ENCODE measurements at regions not wholly inside any gene's neighbourhood (a gene's known extent, or its start where the extent isn't known, plus 50 kb on each side); places are given as distances from the start of the nearest gene placed in this dataset.

DNA sequence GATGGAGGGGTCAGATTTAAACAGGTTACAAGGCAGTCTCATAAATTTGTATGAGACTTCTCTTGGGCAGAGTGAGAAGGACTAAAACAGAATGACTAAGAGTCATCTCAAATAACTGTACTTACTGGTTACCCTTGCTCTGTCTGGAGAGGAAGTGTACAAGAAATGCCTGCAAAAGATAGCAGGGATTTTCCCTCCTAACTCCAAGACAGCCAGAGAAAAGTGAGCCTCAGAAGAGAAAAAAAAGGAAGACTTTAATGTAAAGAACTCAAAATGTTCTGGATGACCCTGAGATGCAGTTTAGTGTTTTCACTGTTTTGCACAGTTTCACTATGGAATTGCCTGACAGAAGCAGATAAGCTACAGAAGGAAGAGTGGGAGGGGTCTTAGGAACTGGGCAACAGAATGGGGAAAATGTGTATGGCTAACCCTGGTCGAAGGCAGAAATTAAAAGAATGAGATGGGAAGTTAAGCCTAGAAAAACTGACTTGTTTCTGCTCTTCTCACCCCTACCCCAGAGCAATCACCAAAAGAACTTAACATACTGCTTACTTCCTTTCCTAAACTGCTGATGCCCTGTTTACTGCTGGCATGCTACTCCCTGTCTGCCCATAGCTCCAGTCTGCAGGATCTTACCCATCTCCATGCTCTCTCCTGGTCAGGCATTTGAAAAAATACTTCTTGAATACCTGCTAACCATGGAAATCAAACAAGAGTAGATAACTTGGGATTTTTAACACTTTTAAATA lies 98.1 kb upstream of the MARCKS start:
- no peak overlapping the region for H3K4me3 Mint-ChIP-seq (ENCODE audit: unreplicated experiment)
- no peak overlapping the region for H3K4me2 ChIP-seq (ENCODE audit: low read length)
- H3K9ac ChIP-seq (ENCODE audit: low read length), result no peak overlapping the region
- FAIRE-seq, result no peak
- H2AFZ ChIP-seq (ENCODE audit: low read depth, low read length), result no peak overlapping the region
- no peaks in the 10 kb centered on the region for H3K36me3 ChIP-seq (ENCODE audit: insufficient read depth, low read length)
- H3K4me1 Mint-ChIP-seq (ENCODE audit: low read depth, unreplicated experiment), result peaks cover 19% of the 10 kb centered on the region
- H3K27me3 ChIP-seq (ENCODE audit: insufficient read depth, low read length), result no peaks in the 10 kb centered on the region
- H3K36me3 Mint-ChIP-seq (ENCODE audit: low read depth, unreplicated experiment), result no peaks in the 10 kb centered on the region
- H3K79me2 ChIP-seq (ENCODE audit: insufficient read depth, low read length), result no peaks in the 10 kb centered on the region
- H3K27ac Mint-ChIP-seq (ENCODE audit: unreplicated experiment), result no peak overlapping the region
- DNase-seq (ENCODE audit: low read depth), result no peak
- no peak overlapping the region for H3K4me3 ChIP-seq (ENCODE audit: insufficient read depth, low read depth, low read length)
- H3K27me3 Mint-ChIP-seq (ENCODE audit: low read depth, unreplicated experiment), result no peaks in the 10 kb centered on the region
- no peaks in the 10 kb centered on the region for H3K9me3 ChIP-seq (ENCODE audit: insufficient read depth, low read depth, low read length)
- no peaks in the 10 kb centered on the region for H3K9me3 Mint-ChIP-seq (ENCODE audit: unreplicated experiment)
- TF ChIP-seq, protein P1, sequence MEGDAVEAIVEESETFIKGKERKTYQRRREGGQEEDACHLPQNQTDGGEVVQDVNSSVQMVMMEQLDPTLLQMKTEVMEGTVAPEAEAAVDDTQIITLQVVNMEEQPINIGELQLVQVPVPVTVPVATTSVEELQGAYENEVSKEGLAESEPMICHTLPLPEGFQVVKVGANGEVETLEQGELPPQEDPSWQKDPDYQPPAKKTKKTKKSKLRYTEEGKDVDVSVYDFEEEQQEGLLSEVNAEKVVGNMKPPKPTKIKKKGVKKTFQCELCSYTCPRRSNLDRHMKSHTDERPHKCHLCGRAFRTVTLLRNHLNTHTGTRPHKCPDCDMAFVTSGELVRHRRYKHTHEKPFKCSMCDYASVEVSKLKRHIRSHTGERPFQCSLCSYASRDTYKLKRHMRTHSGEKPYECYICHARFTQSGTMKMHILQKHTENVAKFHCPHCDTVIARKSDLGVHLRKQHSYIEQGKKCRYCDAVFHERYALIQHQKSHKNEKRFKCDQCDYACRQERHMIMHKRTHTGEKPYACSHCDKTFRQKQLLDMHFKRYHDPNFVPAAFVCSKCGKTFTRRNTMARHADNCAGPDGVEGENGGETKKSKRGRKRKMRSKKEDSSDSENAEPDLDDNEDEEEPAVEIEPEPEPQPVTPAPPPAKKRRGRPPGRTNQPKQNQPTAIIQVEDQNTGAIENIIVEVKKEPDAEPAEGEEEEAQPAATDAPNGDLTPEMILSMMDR (IDR thresholded peaks at IDR 0.05; ENCODE audit: insufficient read depth, low read depth, low read length), result no peak
- no peak for TF ChIP-seq EZH2 (IDR thresholded peaks at IDR 0.05; ENCODE audit: insufficient read depth, low read length)
- no peak overlapping the region for H3K27ac ChIP-seq (ENCODE audit: low read depth, low read length)
- H3K4me1 ChIP-seq (ENCODE audit: insufficient read depth, low read length), result peaks cover 8% of the 10 kb centered on the region
- H4K20me1 ChIP-seq (ENCODE audit: insufficient read depth, low read length), result no peaks in the 10 kb centered on the region

DNA sequence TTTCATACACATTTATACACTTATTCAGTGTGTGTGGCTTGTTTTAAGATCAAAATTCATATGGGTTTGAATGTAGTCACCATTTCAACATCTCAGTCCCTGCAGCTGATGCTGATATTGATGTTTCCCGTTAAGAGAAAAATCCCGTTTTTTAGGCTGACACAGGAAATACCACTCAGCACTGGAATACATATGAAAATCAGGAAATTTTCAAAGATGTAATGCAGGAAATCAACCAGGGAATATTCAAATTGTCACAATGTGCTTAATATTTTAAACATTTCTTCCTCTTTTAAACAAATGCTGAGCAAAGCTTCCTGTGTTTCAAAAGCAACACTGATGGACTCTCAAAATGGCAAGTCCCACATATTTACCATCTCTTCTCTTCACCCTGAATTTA lies 94.5 kb upstream of the MARCKS start:
- no peaks in the 10 kb centered on the region for H3K27me3 Mint-ChIP-seq (ENCODE audit: low read depth, unreplicated experiment)
- no peak for TF ChIP-seq EZH2 (IDR thresholded peaks at IDR 0.05; ENCODE audit: insufficient read depth, low read length)
- TF ChIP-seq, protein P1 (IDR thresholded peaks at IDR 0.05; ENCODE audit: insufficient read depth, low read depth, low read length), result no peak
- Histone ChIP-seq H3K36me3 (ENCODE audit: insufficient read depth, low read length) (no peaks in the 10 kb centered on the region), H3K27me3 (ENCODE audit: insufficient read depth, low read length) (no peaks in the 10 kb centered on the region), H2AFZ (ENCODE audit: low read depth, low read length) (no peak overlapping the region), H3K9ac (ENCODE audit: low read length) (no peak overlapping the region), H3K4me2 (ENCODE audit: low read length) (no peak overlapping the region), H3K27ac (ENCODE audit: low read depth, low read length) (no peak overlapping the region), H3K9me3 (ENCODE audit: insufficient read depth, low read depth, low read length) (no peaks in the 10 kb centered on the region), H4K20me1 (ENCODE audit: insufficient read depth, low read length) (no peaks in the 10 kb centered on the region), H3K4me1 (ENCODE audit: insufficient read depth, low read length) (peaks cover 10% of the 10 kb centered on the region), H3K4me3 (ENCODE audit: insufficient read depth, low read depth, low read length) (no peak overlapping the region), H3K79me2 (ENCODE audit: insufficient read depth, low read length) (no peaks in the 10 kb centered on the region)
- DNase-seq (ENCODE audit: low read depth) (no peak), FAIRE-seq (peak; percentile 65)
- no peaks in the 10 kb centered on the region for H3K9me3 Mint-ChIP-seq (ENCODE audit: unreplicated experiment)
- peaks cover 18% of the 10 kb centered on the region for H3K4me1 Mint-ChIP-seq (ENCODE audit: low read depth, unreplicated experiment)
- H3K4me3 Mint-ChIP-seq (ENCODE audit: unreplicated experiment), result no peak overlapping the region
- H3K27ac Mint-ChIP-seq (ENCODE audit: unreplicated experiment), result no peak overlapping the region
- no peaks in the 10 kb centered on the region for H3K36me3 Mint-ChIP-seq (ENCODE audit: low read depth, unreplicated experiment)

DNA sequence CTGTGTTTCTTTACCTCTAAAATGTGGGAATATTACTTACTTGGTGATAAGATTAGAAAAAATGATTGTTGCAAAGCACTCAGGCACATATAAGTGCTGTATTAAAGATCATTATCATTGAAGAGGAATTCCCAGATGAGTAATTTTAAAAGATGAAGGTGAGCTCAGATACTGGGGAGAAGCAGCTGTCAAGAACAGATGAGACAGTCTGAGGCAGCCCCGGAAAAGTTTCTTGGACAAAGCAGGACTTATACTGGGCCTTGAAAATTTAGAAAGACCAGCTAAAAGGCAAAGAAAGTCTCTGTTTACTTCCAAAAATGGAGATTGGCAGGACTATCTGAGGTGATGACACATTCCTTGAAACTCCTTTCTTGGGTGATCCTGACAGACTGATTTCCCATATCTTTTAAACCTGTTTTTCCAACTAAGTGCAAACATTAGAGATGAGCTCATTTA lies 93.8 kb upstream of the MARCKS start:
- no peaks in the 10 kb centered on the region for H3K27me3 Mint-ChIP-seq (ENCODE audit: low read depth, unreplicated experiment)
- Histone ChIP-seq H3K4me1 (ENCODE audit: insufficient read depth, low read length) (peaks cover 10% of the 10 kb centered on the region), H3K27me3 (ENCODE audit: insufficient read depth, low read length) (no peaks in the 10 kb centered on the region), H3K9me3 (ENCODE audit: insufficient read depth, low read depth, low read length) (no peaks in the 10 kb centered on the region), H3K9ac (ENCODE audit: low read length) (no peak overlapping the region), H3K4me3 (ENCODE audit: insufficient read depth, low read depth, low read length) (no peak overlapping the region), H3K4me2 (ENCODE audit: low read length) (peak overlapping the region; percentile 34), H3K79me2 (ENCODE audit: insufficient read depth, low read length) (no peaks in the 10 kb centered on the region), H3K27ac (ENCODE audit: low read depth, low read length) (peak overlapping the region; percentile 8), H2AFZ (ENCODE audit: low read depth, low read length) (no peak overlapping the region), H4K20me1 (ENCODE audit: insufficient read depth, low read length) (no peaks in the 10 kb centered on the region), H3K36me3 (ENCODE audit: insufficient read depth, low read length) (no peaks in the 10 kb centered on the region)
- no peak for TF ChIP-seq EZH2 (IDR thresholded peaks at IDR 0.05; ENCODE audit: insufficient read depth, low read length)
- TF ChIP-seq, protein P1 (IDR thresholded peaks at IDR 0.05; ENCODE audit: insufficient read depth, low read depth, low read length), result no peak
- DNase-seq (ENCODE audit: low read depth), result peak; percentile 26
- peak overlapping the region; percentile 9 for H3K27ac Mint-ChIP-seq (ENCODE audit: unreplicated experiment)
- H3K36me3 Mint-ChIP-seq (ENCODE audit: low read depth, unreplicated experiment), result no peaks in the 10 kb centered on the region
- peak overlapping the region; percentile 2 for H3K4me3 Mint-ChIP-seq (ENCODE audit: unreplicated experiment)
- peak; percentile 70 for FAIRE-seq
- no peaks in the 10 kb centered on the region for H3K9me3 Mint-ChIP-seq (ENCODE audit: unreplicated experiment)
- peaks cover 18% of the 10 kb centered on the region for H3K4me1 Mint-ChIP-seq (ENCODE audit: low read depth, unreplicated experiment)
